DMS153 treated with DMSO at 0.1 percent for 48 hours (cell line): ENCODE measurements at regions not wholly inside any gene's neighbourhood (a gene's known extent, or its start where the extent isn't known, plus 50 kb on each side); places are given as distances from the start of the nearest gene placed in this dataset.

ENCODE experiments used
- DNase-seq: peaks from one replicate; lab custom pipeline; 2025; ENCODE audit not compliant: unreplicated experiment; lab: John Stamatoyannopoulos, UW

DNA sequence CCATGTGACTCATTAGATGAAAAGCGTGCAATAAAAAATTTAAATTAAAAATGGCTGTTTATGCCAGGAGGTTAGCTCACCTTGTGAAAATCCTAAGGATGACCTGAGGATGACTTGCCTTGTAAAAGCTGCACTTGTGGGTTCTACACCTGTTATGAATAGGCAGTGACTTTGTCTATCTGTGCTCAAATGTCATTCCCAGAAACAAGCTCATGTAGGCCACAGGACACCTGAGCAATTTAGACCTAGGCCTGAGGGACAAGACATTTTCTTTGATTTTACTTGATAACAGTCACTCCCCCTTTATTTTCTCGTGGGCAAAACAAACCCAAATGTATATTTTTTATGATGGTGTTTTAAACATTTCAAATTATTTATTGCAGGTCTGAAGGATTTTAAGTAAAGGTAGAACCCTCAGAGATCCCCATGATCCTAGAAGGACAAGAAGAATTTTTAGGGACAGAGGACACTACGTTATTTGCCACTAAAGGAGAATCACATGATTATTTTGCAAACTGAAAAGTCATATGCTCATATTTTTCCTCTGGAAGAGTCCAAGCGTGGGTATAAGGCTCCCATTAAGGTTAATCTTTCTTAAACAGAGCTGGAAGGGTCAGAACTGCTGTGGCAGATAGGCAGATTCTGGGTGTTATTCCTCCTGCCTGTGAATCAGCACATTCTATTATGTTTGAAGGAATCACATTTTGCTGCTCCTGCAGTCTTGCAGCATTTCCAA, 277.5 kb upstream of the MAN1A1 start:
- no peak for DNase-seq

DNA sequence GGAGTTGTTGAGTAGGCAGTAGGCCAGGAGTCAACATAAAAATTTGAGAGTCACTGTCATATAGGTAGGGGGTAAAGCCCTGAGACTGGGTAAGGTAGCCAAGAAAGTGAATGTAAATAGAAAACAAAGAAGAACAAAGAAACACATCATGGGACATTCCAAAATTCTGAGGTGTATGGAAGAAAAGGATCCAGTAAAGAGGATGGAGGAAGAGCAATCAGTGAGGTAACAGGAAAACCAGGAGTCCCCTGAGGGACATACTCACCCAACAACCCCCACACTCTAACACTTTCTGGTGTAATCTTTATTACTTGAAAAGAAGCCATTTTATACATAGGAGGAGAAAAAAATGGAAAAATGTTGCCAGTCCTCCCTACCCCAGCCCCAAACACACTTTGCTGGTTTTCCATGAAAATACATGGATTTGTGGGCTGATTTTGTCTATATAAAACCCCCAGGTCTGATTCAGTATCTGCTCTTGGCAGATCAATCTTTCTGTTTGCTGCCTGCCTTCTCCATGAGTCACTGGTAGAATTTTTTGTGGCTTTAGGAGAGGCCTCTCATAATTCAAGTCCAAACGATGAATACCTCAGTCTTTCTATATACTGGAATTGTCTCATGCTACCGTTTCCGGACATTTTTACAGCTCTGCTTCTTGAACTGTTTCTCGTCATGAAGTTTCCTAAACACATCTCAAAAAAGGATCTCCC, 271.4 kb upstream of the MAN1A1 start:
- DNase-seq = no peak

DNA sequence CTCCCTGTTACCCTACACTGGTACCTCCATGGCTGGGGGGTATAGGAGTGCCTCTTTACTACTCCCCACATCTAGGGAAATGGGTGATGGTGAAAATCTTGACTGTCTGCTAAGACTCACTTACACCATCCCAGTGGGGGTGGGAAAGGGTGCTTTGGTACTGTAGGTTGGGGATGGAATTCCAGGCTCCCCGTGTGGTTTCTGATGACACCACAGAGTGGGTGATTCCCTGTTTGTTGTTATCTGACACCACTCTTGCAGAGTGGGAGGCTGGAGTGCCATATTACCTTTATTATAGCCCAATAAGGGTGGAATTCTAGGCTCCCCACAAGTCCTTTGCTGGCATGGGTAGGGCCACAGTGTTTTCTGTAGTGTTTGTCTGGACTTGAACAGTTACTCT, 264.6 kb upstream of the MAN1A1 start:
- no peak for DNase-seq

DNA sequence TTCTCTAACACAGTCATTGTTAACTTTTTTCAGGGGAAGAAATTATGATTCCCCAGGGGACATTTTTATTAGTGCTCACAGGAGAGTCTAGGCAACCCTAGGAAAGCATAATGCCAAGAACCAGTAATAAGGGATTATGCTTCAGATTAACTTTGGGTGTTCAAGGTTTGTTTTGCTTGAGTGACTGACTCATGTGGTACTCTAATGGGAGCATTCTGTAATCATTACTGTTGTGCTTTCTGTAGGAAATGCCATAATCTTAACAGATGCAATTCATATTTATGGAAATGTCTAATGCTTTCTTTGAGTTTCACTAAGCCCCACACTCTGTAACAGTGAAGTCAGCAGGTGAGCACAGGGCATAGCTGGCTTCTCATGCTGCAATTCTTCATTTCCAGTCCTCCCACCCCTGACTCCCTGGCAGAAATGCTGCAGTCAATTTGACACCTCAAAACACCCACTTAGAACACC, 263.4 kb upstream of the MAN1A1 start:
- DNase-seq = no peak

DNA sequence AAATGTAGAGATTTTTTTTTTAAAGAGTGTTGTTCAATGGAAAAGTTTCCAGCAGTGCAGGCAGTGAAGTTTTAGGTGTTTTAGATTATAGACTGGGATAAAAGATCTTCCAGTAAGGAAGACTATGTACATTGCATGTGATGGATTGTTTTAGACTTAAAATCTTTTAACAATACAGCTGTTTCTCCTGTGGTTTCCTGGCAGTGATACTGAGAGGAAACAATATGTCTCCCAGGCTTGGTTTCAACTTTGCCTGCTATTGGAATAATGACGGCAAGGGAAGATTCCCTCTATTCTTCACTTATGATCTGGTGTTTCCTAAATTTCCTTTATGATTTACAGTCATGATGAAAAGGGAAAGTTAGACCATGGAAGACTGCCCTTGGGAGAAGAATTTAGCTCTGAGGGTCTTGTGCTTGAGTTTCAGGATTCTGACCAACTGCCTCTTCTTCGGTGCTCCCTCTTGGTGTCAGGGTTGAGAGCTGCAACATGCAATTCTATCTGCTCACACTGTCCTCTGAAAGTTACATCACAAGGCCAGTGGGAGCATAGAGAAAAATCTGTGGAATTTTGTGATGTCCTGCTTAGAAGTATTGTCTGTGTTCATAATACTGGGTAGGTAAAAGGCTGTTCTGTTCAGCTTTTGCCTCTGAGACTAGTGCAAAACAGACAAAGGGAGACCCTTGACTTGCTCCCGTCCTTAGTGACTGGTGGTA, 262.8 kb upstream of the MAN1A1 start:
- DNase-seq = no peak

DNA sequence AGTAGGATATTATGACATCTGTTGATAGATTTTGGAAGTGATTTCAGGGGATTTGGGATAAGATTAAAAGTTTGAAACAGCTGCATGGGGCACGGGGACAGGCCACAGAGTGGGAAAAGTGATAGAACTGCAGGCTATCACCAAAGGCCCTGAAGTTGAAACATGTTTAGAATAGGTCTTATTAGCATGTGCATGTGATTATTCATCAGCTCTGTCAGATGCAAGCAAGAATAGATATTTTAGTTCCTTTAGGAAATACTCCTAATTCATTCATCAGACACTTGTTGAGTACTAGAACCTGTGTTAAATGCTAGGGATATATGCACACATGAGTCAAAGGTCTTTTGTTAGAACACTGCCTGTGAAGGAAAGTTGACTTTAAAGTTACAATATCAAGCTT, 261.2 kb upstream of the MAN1A1 start:
- no peak for DNase-seq

DNA sequence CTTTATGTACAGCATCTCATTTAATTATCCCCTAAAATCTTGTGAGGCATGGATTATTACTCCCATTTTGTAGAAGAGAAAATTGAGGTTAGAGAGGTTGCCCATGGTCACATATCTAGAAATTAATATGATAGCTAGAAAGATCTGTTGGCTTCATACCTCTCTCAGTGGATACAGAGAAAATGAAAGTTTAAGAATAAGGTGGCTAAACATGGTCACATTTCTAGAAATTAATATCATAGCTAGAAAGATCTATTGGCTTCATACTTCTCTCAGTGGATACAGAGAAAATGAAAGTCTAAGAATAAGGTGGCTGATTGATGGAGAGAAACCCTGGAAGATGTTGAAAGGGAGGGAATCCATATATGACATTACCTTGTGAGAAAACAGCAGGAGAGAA, 260.7 kb upstream of the MAN1A1 start:
- no peak for DNase-seq

DNA sequence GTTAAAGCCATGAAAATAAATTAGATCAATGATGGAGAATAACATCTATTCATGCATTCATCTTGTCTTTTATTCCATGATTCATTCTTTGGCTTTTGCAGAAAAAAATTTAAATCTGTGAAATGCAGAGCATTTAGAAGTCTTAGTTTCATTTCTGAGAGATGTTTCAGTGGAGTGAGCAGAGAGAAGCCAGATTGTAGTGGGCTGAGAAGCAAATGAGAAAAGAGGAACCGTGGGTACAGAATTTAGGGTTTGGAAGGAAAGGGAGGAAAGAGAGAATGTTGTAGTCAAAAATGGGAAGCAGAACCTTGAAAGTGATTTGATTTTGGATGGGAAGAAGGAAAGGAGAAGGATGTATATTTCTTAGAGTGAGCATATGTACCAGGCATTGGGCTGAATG, 260.3 kb upstream of the MAN1A1 start:
- DNase-seq = no peak

DNA sequence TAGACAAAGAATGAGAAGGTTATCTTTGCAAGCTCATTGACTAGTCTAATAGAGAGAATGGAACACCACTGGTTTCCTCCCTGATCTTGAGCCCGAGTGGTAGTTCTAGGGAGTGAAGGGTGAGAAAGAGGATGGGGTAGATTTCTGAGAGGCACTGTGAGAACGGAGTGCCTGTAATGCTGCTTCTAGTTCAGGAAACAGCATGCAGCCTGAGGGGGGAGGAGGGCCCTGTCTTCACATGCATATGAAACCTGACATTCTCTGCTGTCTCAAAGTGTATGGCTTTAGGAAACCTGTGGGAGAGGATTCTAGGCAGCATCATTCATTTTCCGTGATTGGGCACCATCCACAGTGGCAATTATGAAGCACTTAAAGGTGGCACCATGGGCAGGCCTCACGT, 259.4 kb upstream of the MAN1A1 start:
- DNase-seq = no peak

DNA sequence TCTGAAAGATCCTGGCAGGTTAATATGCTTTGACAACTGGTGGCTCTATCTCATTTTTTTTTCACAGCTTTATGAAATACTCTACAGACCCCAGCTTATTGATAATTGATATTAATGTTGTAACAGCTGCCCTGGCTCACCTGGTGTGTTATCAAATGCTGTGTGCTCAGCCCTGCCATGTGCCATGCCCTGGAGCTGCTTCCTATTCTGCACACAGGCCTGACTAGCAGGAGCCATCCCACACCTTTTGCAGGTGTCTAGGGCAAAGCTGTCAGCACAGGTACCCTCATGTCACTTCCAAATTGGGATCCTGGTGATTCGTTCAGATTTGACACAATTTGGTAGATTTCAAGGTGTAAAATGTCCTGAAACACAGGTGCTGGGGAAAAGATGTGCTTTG, 254.6 kb upstream of the MAN1A1 start:
- DNase-seq = no peak

DNA sequence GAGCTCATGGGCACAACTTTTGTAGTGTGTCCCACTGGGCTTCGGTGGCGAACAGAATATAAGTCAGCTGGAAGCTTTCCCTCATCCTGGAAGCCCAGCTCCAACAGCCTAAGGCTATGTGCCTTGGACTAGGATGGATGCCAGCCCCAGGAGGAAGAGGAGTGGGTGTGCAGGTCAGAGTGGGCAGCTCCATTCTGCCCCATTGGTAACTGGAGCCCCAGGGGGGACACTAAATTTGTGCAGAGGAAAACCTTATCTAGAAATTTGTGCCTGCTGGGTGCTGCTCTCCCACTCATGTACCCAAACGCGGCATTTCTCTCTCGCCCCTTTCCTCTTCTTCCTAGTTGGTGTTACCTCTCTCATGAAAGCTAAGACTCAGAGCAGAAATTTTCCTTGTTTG, 253.9 kb upstream of the MAN1A1 start:
- no peak for DNase-seq

DNA sequence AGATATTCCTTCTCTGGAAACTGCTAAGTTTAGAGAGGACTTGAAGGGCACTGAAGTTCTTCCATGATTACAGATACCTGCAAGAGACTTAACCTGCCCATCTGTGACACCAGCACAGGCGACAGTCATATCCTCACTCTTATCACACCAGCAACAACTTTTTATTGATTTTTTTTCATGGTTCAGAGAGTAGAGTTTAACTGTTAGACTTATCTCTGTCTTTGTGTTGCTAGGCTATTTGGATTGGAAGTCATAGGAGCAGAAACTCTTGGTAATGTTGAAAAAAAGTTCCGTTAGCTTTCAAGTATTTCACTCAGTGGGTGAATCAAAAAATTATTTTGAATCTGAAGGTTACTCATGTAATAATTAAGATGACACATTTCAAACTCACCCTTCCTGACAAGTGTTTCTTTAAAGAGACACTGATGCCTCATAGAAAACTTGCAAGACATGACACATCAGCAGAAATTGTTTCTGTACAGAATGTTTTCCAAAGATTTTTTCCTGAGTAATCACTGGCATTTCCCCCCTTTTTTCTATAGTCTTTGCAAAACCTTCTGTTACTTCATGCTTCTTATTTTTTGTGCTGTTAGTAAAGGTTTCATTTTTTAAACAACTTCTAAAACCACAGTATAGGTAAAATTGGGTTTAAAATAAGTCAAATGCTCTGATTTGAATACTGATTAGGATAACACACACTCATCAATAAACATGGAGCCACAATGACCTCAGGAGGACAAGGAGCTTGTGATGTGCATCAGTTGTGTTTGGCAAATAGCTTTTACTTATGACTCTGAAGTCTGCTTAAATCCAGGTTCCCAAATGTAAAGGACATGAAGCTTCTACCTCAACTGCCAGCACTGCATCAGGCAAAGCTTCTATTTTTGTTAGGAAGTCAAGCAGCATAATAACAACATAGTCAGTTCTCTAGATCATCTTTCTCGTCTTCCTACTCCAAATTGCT, 252.9 kb upstream of the MAN1A1 start:
- DNase-seq = no peak

DNA sequence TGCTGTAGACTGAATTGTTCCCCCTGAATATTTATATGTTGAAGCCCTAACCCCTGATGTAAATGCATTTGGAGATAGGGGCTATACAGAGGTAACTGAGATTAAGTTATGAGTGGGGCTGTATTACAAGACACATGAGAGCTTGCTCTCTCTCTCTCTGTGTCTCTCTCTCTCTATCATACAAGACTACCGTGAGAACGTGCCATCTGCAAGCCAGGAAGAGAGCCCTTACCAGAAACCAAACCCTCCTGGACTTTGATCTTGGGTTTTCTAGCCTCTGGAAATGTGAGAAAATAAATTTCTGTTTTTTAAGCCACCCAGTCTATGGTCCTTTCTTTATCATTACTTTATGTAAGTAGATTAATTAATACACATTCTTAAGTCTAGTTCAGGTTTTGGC, 249.3 kb upstream of the MAN1A1 start:
- DNase-seq = no peak

DNA sequence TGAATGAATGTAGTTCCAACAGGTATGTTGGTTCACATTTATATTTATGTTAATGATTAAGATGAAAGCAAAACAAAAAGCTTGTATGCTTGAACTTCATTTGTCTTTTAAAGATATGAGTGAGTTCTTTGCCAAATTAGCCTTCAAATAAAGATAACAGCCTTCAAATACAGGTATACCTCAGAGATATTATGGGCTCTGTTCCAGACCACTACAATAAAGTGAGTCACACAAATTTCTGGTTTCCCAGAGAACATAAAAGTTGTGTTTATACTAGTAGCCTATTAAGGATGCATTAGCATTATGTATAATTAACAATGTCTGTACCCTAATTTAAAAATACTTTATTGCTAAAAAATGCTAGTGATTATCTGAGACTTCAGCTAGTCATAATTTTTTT, 245.3 kb upstream of the MAN1A1 start:
- DNase-seq = no peak

DNA sequence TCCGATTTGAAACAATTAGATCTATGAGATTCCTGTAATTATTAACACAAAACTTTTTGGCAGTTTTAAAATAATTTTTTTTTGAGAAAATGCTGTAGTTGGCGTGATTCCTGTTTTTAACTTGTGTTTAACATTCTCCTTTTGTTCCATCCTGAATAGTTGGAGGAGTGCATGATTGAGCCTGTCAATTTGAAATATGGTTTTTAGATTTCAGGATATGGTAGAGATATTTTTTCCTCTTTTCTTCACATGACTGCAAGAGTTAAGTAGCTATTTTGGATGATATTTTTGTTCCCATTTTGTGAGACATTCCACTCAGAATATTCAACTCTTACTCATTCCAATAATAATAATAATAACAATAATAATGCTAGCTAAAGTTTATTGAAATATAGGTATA, 241.7 kb upstream of the MAN1A1 start:
- no peak for DNase-seq

DNA sequence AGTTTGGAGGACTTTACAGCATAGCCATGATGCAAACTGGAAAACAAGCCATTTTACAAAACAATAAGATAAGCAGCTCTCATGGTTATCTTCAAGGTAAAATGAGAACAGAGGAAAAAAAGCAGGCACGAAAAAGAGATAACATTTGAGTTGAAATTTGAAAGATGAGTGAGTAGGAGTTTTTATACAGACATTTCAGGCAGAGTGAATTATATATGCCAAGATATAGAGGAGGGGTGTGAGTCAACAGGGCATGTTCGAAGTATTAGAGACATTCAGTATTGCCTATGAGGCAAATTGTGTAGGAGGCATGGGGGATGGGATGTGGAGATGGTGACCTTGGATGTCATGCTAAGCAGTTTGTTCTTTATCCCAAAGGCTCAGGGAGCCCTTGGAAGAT, 240.5 kb upstream of the MAN1A1 start:
- no peak for DNase-seq

DNA sequence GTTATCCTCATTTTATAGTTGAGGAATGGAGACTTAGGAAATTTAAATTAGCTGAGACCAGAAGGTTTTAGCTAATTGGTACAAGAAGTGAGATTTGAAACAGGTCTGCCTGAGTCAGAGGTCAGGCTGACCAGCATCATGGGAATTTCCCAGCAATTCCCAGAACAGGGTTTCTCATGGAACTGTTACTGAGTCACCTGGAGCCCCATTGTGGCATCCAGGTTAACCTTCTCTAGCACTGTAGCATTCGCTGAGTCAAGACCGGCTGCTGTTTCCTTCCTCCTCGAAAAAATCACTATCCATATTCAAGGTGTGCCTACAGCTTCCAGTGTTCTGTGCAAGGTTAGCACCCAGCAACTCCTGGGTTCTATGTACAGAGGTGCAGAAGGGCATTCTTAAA, 238.0 kb upstream of the MAN1A1 start:
- DNase-seq = no peak

DNA sequence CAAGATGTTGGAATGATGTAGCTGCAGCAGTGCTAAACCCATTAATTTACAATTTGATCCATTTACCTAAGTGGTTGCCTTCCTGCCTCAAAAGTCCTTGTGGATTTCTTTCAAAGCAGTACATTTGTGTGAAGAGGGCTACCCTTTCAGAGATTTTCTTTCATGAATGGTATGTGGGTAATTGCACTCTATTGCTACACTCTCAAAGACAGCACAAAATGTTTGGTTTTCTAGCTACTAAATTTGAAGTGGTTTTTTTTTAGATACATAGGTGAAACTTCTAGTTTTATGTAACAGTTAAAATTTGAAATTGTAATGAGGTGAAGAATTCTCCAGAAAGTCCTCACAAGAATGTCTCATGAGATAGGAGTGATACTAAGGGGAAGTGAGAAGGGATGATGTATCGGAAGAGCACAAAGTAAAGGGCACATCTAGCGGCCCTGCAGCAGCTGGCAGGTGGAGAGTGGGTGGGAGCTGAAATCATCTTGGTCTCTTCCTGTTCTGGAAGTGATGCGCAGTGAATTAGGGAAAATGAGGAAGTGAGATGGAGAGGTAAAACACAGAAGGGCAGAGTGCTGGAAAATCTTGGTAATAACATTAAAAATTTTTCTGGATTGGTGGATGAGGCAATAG, 236.8 kb upstream of the MAN1A1 start:
- DNase-seq = no peak

DNA sequence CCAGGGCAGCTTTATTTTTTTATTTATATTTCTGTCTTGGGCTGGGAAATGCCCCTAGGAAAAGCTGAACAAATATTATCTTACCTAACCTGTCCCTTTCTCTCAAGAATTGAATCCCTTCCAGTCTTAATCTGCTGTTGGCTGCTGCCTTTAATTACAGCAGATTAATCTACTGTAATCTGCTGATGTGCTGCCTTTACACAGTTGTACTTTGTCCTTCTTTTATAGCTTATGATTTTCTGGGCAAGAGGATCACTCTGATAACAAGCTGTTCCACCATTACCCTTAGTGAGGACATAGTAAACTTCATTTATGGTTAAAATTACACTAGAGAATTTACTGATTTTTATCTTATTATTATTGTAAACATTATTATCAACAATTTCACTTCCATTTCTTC, 234.5 kb upstream of the MAN1A1 start:
- no peak for DNase-seq

DNA sequence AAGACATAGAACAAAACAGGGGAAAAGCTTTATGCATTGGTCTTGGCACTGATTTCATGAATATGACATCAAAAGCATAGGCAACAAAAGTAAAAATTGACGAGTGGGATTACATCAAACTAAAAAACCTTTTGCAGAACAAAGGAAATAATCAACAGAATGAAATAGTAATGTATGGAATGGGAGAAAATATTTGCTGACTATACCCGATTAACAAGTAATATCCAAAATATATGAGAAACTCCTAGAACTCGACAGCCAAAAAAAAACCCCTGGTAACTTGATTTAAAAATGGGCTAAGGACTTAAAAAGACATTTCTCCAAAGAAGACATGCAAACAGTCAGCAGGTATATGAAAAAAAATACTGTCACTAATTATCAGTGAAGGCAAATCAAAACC, 231.7 kb upstream of the MAN1A1 start:
- no peak for DNase-seq

DNA sequence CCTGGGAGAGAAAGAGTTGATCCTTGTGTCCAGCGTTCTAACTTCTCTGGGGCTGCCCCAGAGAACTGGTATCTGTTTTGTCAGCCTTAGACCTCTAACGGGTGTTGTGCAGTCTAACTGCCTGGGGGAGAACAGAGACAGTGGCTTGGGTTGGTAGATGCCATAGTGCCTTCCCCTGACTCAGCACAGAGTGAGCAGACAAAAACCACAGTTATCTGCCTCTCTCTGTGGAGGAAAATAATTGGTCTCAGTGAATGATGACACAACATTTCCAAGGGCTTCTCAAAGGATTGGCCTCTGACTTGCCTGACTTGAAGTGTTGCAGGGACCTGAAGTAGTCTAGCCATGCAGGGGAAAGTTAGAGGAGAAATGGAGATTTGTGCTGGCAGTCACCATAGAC, 226.2 kb upstream of the MAN1A1 start:
- DNase-seq = no peak
